ENCODE measurements at regions not wholly inside any gene's neighbourhood (a gene's known extent, or its start where the extent isn't known, plus 50 kb on each side); places are given as distances from the start of the nearest gene placed in this dataset.

DNA sequence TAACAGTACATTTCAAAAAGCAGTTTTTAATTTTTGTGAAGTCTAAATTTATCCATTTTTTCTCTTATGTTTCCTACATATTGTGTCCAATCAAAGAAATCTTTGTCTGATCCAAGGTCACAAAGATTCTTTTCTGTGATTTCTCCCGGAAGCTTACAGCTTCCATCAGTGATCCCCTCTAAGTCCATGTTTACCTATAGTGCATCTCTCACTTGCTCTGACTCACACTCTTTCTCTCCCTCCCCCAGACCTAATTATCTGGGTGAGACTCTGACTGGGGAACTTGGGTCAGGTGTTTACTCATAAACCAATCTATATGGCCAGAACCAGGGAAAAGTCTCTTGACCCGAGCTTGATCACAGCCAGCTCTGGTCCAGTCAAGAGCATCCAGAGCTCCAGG lies 224.4 kb downstream of the SPTSSA start:
- no peak overlapping the region for H3K4me3 ChIP-seq (ENCODE audit: low read length)
- H3K36me3 ChIP-seq (ENCODE audit: insufficient read depth, low read length) = no peaks in the 10 kb centered on the region
- no peak overlapping the region for H3K9ac ChIP-seq (ENCODE audit: low read length)
- no peak overlapping the region for H3K4me2 ChIP-seq (ENCODE audit: low read length)
- H3K79me2 ChIP-seq (replicated peaks; ENCODE audit: insufficient read depth, low read length) = no peaks in the 10 kb centered on the region
- no peaks in the 10 kb centered on the region for H3K9me3 ChIP-seq (ENCODE audit: low read length)
- H3K27me3 ChIP-seq (ENCODE audit: insufficient read depth, low read depth, low read length) = no peaks in the 10 kb centered on the region
- no peaks in the 10 kb centered on the region for H3K9me2 ChIP-seq (ENCODE audit: insufficient read depth, low read length)
- no peak overlapping the region for H3K27ac ChIP-seq (ENCODE audit: low read length)
- no peaks in the 10 kb centered on the region for H4K20me1 ChIP-seq (ENCODE audit: insufficient read depth)
- TF ChIP-seq TAF1 (IDR thresholded peaks at IDR 0.05; ENCODE audit: low read depth) (no peak), MXI1 (conservative IDR thresholded peaks at IDR 0.05; ENCODE audit: poor library complexity, severe bottlenecking) (no peak), EP300 (conservative IDR thresholded peaks at IDR 0.05; ENCODE audit: poor library complexity, severe bottlenecking) (no peak), SMC3 (conservative IDR thresholded peaks at IDR 0.05; ENCODE audit: poor library complexity) (no peak), EZH2 (IDR thresholded peaks at IDR 0.05; ENCODE audit: borderline replicate concordance, insufficient read depth, low read length, poor library complexity, severe bottlenecking) (no peak), POLR2AphosphoS5 (IDR thresholded peaks at IDR 0.05) (no peak), RAD21 (conservative IDR thresholded peaks at IDR 0.05) (no peak)
- TF ChIP-seq, protein P1, sequence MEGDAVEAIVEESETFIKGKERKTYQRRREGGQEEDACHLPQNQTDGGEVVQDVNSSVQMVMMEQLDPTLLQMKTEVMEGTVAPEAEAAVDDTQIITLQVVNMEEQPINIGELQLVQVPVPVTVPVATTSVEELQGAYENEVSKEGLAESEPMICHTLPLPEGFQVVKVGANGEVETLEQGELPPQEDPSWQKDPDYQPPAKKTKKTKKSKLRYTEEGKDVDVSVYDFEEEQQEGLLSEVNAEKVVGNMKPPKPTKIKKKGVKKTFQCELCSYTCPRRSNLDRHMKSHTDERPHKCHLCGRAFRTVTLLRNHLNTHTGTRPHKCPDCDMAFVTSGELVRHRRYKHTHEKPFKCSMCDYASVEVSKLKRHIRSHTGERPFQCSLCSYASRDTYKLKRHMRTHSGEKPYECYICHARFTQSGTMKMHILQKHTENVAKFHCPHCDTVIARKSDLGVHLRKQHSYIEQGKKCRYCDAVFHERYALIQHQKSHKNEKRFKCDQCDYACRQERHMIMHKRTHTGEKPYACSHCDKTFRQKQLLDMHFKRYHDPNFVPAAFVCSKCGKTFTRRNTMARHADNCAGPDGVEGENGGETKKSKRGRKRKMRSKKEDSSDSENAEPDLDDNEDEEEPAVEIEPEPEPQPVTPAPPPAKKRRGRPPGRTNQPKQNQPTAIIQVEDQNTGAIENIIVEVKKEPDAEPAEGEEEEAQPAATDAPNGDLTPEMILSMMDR (IDR thresholded peaks at IDR 0.05; ENCODE audit: poor library complexity, severe bottlenecking) = no peak
- TF ChIP-seq, protein P2, sequence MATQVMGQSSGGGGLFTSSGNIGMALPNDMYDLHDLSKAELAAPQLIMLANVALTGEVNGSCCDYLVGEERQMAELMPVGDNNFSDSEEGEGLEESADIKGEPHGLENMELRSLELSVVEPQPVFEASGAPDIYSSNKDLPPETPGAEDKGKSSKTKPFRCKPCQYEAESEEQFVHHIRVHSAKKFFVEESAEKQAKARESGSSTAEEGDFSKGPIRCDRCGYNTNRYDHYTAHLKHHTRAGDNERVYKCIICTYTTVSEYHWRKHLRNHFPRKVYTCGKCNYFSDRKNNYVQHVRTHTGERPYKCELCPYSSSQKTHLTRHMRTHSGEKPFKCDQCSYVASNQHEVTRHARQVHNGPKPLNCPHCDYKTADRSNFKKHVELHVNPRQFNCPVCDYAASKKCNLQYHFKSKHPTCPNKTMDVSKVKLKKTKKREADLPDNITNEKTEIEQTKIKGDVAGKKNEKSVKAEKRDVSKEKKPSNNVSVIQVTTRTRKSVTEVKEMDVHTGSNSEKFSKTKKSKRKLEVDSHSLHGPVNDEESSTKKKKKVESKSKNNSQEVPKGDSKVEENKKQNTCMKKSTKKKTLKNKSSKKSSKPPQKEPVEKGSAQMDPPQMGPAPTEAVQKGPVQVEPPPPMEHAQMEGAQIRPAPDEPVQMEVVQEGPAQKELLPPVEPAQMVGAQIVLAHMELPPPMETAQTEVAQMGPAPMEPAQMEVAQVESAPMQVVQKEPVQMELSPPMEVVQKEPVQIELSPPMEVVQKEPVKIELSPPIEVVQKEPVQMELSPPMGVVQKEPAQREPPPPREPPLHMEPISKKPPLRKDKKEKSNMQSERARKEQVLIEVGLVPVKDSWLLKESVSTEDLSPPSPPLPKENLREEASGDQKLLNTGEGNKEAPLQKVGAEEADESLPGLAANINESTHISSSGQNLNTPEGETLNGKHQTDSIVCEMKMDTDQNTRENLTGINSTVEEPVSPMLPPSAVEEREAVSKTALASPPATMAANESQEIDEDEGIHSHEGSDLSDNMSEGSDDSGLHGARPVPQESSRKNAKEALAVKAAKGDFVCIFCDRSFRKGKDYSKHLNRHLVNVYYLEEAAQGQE (IDR thresholded peaks at IDR 0.05; ENCODE audit: borderline replicate concordance) = no peak
- H2AFZ ChIP-seq (ENCODE audit: low read depth, low read length) = no peak overlapping the region
- H3F3A ChIP-seq (ENCODE audit: insufficient read depth, low read length, poor library complexity, severe bottlenecking) = no peaks in the 10 kb centered on the region

- no peak overlapping the region for H3K4me2 ChIP-seq (ENCODE audit: low read length)
- H2AFZ ChIP-seq (ENCODE audit: low read depth, low read length) = no peak overlapping the region
- no peaks in the 10 kb centered on the region for H3K9me3 ChIP-seq (ENCODE audit: low read length)
- H3K79me2 ChIP-seq (replicated peaks; ENCODE audit: insufficient read depth, low read length) = no peaks in the 10 kb centered on the region
- no peaks in the 10 kb centered on the region for H4K20me1 ChIP-seq (ENCODE audit: insufficient read depth)
- no peaks in the 10 kb centered on the region for H3K9me2 ChIP-seq (ENCODE audit: insufficient read depth, low read length)
- no peak overlapping the region for H3K4me3 ChIP-seq (ENCODE audit: low read length)
- H3F3A ChIP-seq (ENCODE audit: insufficient read depth, low read length, poor library complexity, severe bottlenecking) = no peaks in the 10 kb centered on the region
- no peak overlapping the region for H3K27ac ChIP-seq (ENCODE audit: low read length)
- TF ChIP-seq, protein P2 (IDR thresholded peaks at IDR 0.05; ENCODE audit: borderline replicate concordance) = no peak
- TF ChIP-seq, protein P1 (IDR thresholded peaks at IDR 0.05; ENCODE audit: poor library complexity, severe bottlenecking) = no peak
- TF ChIP-seq MXI1 (conservative IDR thresholded peaks at IDR 0.05; ENCODE audit: poor library complexity, severe bottlenecking) = no peak
- no peak overlapping the region for H3K9ac ChIP-seq (ENCODE audit: low read length)
- H3K36me3 ChIP-seq (ENCODE audit: insufficient read depth, low read length) = no peaks in the 10 kb centered on the region
- H3K27me3 ChIP-seq (ENCODE audit: insufficient read depth, low read depth, low read length) = no peaks in the 10 kb centered on the region
Measured at GRCh38 chr14:34237081-34237480, 225.0 kb downstream of the SPTSSA start.
